GM21360 (cell line): ENCODE measurements at regions not wholly inside any gene's neighbourhood (a gene's known extent, or its start where the extent isn't known, plus 50 kb on each side); places are given as distances from the start of the nearest gene placed in this dataset.

Experiments
- ATAC-seq: cut with Tn5 transposase; IDR thresholded peaks from one replicate; pipeline ENCODE4 v1.9.1; 2021; ENCODE audit warnings: mild to moderate bottlenecking, moderate library complexity; ENCODE audit not compliant: unreplicated experiment

DNA sequence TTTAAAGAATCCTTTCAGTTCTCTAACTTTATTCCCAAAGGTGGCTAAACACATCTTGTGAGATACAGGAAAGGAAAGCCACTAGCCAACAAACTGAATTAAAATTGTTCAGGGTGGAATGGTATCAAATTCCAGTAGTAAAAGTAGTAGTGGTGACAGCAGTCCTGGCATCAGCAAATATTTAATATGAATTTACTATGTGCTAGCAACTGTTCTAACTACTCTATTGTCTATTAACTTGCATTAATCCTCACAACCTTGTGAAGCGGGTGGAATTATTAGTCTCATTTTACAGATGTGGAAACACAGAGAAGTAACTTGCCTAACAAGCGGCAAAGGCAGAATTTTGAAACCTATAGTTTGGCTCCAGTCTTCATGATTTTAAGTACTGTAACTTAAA, 130.1 kb downstream of the KLF12 start:
- ATAC-seq: no peak

DNA sequence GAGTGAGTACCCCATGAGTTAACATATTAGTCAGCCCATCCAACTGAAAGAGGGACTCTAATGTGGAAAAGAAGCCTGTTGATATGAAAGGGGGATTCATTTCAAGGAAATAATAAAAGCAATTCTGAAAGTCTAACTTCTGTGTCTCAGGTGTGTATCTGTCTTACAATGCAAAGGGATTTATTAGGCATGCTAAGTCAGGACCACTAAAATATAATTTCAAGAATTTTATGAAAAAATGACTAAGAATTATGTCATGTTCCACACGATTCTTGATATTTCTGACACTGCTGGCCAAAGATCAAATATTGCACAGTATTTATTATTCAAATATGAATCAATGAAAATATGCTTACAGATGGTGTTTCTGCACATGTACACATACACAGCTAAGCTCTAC, 130.8 kb downstream of the KLF12 start:
- no peak for ATAC-seq

DNA sequence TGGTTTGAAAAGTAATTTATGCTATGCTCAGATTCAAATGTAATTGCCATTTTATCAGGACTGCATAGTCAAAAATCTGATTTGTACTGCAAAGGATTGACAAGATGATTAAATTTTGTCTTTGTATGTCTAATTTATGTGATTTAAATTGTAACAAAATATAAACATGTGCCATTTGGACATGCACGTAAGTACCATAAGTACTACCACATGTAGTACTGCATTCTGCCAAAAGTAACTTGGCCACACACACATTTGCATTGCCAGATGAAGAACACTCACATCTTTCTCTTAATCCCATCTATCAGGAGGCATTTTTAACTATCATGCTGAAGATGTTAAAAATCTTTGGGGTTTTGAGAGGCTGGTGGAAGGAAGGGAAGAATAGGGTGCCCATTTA, 133.3 kb downstream of the KLF12 start:
- ATAC-seq: no peak

DNA sequence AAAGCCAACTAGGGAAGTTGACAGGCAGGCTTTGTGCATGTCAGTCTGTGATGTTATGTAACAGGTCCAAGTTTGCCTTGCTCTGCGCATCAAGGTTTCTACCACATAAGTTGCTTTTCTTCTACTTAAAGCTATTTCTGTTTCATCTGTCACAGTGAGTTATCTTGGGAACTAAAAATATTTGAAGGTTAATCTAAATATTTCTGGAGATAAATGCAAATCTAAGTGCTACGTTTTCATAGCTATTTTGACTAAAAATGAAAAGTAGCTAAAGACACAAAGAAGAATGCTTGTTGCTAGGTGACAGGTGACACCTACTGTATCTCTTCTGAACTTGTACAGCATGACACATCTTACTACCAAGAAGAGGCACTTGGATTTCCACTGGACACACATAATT, 135.6 kb downstream of the KLF12 start:
- ATAC-seq: peak; percentile 80

DNA sequence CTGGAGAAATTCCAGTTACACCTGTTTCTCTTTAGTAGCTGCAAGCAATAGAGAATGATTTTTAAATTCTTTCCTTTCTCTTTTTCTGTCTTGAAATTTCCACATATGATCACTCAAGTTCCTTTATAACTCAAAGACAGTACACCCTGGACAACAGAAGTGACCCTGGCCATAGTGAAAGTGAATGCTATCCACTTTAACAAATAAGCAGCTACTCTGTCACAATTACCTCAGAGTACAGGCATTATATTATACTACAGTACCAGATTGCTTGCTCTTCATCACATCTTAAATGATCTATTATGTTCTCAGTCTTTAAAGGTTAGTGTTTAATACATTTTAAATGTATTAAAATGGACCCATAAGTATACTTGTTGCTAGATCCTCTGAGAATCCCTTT, 136.2 kb downstream of the KLF12 start:
- ATAC-seq: no peak

DNA sequence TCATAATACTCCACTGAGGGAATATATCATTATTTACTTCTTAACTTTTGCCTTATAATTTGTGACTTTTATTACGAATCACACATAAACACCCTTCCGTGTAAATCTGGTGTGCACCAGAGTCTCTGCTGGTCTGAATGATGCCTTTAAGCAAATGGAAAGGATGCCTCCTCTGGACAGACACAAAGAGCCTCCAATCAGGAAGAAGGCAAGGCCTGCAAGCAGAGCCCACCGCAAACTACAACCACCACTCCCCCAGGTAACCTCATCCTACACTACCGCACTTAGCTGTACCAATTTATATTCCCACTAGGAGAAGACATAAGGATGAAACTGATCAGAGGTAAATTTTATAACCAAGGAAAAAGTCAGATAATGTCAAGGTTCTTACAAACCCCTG, 137.6 kb downstream of the KLF12 start:
- no peak for ATAC-seq

DNA sequence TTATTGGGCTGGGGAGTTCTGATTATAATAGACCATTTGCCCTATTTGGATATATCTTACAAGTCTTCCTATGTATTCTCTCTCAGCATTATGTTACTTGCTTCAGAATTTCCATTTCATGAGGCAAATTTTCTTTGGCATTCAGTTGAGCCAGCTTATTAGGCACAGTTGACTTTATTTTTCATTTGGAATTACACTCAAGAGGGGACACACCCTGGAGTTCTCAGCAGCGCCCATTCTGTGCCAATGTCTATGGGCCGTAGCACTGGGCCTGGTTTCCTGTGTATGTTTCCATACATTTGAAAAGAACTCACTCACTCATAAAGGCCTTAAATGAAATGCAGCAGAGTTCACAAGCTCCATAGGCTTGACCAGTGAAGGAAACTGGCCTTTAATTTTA, 138.5 kb downstream of the KLF12 start:
- ATAC-seq: no peak

DNA sequence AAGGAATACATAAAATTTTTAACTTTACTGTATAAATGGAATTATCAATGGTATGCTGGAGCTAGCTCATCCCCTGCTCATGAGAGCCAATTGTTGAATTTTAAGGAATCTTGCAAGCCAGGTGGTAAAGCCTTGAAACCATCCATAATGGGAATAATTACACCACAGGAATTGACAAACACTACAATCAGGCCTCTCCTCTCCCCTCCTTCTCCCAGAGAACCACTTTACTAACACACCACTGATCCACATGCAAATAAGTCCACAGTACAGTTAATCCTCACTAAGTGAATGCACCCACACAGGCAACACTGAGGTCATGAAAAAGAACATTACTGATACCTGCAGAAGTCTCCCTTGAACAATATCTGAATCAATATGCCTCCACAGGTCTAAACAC, 140.5 kb downstream of the KLF12 start:
- ATAC-seq: no peak

DNA sequence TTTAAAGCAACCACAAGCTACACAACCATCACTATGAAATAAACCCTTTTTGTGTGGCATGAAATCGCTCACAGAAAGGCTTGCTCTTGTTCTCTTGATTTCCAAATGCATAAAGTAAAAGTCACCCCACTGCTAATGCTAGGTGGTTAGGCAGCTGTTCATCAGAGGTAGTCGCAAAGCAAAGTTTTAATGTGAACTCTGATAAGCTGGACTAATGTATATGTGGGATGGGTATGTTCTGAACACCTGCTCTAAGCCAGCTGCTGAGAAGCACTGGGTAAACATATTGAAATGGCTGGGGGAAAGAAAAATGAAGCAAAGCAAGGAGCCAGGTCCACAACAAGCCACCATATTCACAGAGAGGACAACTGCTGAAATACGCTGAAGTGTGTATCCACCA, 142.3 kb downstream of the KLF12 start:
- no peak for ATAC-seq

DNA sequence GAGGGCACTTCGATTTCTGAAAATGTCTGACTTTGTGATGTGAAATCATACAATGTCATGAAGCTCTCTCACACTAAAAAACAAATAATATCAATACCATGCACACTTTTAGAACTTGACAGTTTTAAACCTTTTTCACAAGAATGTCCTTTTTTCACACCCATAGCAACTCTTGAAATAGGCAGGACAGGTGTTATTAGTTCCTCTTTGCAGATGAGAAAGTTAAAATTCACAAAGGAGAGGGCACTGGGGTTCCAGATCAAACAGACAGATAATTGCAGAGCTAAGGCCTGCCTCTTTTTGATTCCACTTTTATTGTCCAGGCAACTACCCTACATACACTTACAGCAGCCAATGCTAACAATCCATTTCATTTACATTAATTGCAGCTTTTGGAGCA, 142.8 kb downstream of the KLF12 start:
- ATAC-seq: no peak

DNA sequence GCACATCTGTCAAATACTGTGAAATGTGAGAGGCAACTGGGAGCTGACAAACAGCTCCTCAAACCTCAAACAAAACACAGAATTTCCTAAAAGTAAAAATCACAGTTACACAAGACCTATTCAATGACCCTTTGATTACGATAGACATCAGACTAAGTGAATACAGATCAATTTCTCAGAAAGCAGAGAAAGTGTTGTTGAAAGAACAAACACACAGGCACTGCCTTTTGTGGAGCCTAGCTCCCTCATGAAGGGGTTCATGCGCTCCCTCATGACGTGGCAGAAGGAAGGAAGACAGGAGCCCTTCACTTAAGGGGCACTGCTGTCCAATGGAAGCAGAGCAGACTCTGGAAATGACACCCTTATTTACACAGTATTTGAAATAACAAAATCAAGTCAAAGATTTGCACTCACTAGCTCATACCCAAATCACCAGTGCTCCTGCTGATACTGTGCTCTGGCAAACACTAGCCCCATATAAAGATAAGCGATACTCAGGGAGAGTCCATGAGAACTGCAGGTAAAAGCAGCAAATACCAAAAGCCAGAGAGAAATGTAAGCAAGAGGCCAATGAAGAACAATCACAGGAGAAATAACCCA, 144.9 kb downstream of the KLF12 start:
- ATAC-seq: no peak

DNA sequence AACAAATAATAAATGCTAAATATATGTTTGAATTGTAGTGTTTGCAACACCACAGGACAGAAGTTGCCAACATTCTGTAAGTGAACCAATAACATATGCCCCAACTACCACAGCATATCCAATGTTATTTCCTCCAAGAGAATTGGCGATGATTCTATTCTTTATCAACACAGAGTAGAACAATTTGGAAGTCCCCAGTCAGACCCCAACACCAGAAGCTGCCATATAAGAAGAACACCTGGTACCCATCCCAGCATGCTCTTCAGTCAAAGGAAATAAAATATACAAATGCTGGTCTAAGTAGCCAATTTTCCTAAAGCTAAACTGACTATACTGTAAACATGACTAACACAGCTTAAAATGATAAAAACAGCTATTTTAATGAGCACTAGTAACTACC, 145.7 kb downstream of the KLF12 start:
- no peak for ATAC-seq

DNA sequence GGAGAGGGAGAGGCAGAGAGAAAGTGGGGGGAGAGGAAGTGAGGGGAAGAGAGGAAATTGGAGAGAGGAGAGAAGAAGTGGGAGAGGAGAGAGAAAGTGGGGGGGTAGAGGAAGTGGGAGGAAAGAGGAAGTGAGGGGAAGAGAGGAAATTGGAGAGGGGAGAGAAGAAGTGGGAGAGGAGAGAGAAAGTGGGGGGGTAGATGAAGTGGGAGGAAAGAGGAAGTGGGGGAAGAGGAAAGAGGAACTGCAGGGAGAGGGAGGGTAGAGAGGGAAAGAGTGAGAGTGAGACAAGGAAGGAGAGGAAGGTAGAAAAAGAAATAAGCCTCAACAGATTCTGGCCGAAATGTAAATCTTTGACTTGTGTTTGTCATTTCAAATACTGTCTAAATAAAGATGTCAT, 146.6 kb downstream of the KLF12 start:
- ATAC-seq: no peak

DNA sequence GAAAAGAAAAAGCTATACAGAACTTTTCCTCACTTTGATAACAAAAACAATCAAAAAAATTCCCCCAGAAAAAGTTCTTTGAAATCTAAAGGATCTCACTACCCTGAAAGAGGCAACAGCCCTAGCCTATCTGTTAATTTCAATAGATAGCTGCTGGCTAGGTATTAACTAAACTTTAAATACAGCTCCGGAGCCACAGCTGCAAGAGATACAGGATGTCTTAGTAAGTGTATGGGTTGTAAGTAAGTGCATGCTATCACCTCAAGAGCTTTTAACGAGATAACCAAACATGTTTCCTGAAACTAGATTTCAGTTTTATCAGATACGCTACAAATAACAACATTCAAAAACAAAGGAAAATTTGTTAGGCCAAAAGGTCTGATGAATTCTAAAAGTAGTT, 148.4 kb downstream of the KLF12 start:
- ATAC-seq: no peak

DNA sequence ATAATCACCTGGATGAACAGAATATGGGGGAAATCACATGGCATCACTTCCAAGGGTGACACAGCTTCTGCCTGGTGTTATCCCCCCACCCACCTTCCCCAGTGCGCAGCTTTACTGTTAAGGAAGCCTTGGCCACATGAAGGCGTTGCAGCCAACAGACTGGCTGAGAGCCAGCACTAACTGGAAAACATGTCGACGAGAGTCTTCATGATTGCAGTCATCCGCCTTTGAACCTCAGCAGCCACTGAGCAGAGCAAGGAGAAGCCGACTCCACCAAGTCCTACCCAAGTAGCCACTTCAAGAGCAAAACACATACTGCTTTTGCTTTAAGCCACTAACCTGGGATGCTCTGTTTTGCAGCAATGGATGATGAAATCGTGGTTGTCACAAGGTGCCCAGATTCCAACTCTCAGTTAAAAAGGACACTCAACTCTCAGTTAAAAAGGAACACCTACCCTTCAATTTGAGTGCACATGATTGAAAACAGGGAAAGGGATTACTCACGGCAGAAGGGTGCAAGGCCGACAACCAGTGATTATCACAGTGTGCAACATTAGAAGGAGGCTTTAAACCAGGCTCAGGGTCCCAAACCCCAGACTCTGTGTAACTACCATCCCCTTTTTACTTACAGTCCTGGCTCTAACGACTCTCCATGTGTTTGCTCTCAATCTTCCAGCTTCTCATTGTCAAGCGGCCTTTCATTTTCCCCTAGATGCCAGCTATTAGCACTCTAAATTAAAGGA, 149.1 kb downstream of the KLF12 start:
- no peak for ATAC-seq

DNA sequence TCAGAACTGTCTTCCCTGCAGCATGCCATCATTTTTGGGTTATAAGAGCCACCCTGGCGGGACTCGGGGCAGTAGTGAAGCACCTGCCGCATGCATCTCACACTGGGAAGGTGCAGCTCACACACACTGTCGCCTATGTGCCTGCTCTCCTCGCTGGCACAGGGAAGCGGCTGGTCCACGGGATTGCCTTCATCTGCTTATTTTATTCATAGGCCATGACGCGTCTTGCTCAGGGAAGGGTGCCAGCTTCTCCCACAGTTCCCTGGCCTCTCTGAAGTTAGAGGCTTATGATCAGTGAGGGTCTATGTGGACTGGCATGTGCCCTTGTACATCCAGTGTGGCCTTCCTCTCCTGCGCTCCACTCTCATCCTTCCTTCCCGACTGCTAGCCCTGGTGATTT, 150.0 kb downstream of the KLF12 start:
- ATAC-seq: no peak

DNA sequence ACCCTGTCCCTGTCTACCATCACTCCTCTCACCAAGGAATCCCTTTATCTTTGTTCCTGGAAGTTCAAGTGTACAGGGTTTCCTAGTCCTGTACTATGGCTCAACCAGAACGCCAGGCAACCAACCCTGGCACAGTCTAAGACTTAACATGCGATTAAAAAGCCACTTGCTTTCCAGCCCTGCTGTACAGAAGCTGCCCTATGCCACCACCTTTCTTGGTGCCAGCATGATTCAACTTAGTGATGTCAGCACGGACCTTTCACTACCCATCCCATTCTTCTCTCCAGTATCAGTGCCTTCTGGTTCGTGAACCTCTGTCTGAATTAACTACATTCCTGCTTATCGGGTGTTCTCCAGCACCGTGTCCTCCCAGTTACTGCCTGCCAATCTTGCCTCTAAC, 151.1 kb downstream of the KLF12 start:
- no peak for ATAC-seq

DNA sequence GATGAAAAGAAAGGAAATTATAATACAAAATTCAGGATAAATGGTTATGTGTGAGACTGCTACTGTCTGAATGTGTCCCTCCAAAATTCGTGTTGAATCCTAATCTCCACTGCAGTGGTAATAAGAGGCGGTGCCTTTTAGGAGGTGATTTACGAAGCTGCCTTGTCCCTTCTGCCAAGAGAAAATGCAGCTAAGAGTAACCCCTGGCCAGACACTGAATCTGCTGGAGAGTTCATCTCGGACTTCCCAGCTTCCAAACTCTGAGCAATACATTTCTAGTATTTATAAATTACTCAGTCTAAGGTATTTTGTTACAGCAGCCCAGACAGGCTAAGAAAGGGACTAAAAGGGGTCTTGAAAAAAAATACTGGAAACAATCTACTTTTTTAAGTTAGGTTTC, 152.6 kb downstream of the KLF12 start:
- ATAC-seq: no peak

DNA sequence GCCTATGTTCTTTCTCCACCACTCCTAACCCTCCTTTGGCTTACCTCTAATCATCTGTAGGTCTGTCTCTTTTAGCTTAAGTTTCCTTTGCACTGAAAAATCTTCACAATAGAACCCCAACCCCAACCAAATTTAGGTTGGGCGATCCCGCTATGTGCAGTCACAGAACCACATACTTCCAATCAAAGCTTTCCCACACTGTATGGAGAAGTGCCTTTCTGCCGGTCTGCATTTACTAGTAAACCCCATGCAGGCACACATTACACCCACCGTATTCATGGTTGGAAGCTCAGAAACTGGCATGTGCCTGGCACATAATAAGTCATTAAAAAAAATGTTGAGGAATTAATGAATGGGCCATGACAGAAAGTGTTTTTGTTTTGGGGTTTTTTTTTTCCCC, 158.4 kb downstream of the KLF12 start:
- no peak for ATAC-seq

DNA sequence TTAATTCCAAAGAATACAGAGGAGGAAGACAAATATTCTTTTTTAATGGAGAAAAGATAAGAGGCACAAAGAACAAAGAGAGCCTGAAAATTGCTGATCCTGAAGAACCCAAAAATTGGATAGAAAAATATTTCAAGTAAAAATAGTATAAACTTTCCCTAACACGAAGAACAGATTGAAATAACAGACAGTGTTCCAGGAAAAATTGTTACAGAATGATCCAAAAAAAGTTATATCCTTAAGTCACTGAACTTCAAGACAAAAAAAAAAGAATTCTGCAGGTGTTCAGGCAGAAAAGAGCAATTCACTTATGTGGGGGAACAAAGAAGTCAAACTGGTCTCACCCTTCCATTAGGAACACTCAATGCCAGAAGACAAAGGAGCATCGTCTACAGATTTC, 160.2 kb downstream of the KLF12 start:
- no peak for ATAC-seq

DNA sequence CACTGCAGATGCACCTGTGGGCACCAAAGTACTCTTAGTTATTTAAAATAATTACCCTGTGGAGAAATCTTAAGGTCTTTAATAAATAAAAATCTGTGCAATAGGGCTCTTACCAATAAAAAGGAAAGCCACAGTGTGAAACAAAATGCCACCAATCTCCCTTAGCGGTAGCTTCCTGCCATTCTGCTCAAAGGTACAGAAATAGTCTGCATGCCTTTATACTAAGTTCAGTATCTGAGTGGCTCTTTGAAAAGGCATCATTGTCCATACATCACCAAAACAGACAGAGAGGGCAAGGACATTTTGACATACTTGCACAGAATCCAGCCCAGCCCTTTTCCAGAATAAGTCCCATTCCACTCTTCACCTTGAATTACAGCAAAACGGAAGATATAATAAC, 161.0 kb downstream of the KLF12 start:
- ATAC-seq: no peak

DNA sequence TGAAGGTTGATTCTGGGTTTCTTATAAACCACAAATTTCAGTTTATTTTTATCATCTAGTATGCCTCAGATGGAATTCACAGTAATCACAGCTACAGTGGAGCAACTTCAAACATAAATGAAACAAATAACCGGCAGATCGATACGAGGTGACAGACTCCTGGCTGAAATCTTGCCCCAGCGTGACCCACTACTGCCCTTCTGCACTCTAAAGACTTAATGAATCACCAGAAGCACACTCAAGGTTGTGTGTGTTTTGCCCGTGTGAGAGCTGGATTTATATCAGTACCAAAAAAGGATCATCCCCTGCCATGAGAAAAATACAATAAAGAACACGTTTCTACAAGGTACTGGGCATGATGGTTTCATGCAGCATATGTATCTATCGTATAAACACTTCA, 161.7 kb downstream of the KLF12 start:
- no peak for ATAC-seq

DNA sequence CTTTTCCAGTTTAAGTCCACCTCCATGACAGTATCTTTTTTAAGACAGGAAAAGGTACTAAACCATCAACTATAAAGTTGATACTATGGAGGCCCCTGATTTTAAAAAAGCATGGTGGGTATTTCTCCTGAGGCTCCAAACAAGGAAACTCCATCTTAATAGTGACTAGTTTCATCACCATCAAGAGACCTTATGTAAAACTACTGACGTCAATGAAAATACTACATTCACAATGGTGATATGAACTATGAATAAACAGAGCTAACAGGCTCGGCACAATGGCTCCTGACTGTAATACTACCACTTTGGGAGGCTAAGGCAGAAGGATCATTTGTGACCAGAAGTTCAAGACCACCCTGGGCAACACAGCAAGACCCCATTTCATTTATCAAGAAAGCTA, 162.7 kb downstream of the KLF12 start:
- no peak for ATAC-seq
